ENCODE measurements at regions not wholly inside any gene's neighbourhood (a gene's known extent, or its start where the extent isn't known, plus 50 kb on each side); places are given as distances from the start of the nearest gene placed in this dataset.

DNA sequence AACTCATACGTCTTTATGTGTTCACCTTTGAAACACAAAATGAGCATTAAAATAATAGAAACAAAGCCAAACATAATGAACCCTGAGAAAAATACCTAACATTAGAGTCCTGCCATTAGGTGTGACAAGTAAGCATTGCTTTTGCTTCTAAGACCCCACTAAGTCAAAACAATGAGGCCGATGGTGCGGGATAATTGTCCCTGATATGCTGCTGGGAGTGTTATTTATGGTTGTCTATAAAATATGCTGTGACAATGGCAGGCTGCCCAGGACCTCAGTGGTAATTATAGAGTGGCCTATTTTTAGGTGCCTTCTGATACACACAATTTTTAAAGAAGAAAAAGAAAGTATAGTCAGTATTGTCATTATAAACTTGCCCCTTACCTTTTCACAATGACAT is 1423.1 kb downstream of the AMY1C start:
- Mint-ChIP-seq H3K27me3 (no peaks in the 10 kb centered on the region), H3K4me3 (ENCODE audit: low read depth) (no peak overlapping the region), H3K9me3 (ENCODE audit: low read depth) (no peaks in the 10 kb centered on the region), H3K4me1 (ENCODE audit: low read depth) (no peaks in the 10 kb centered on the region), H3K27ac (no peak overlapping the region), H3K36me3 (ENCODE audit: insufficient read depth) (no peaks in the 10 kb centered on the region)
- TF ChIP-seq, protein P1, sequence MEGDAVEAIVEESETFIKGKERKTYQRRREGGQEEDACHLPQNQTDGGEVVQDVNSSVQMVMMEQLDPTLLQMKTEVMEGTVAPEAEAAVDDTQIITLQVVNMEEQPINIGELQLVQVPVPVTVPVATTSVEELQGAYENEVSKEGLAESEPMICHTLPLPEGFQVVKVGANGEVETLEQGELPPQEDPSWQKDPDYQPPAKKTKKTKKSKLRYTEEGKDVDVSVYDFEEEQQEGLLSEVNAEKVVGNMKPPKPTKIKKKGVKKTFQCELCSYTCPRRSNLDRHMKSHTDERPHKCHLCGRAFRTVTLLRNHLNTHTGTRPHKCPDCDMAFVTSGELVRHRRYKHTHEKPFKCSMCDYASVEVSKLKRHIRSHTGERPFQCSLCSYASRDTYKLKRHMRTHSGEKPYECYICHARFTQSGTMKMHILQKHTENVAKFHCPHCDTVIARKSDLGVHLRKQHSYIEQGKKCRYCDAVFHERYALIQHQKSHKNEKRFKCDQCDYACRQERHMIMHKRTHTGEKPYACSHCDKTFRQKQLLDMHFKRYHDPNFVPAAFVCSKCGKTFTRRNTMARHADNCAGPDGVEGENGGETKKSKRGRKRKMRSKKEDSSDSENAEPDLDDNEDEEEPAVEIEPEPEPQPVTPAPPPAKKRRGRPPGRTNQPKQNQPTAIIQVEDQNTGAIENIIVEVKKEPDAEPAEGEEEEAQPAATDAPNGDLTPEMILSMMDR (IDR thresholded peaks at IDR 0.05; ENCODE audit: unreplicated experiment) = no peak
- no peak for DNase-seq (ENCODE audit: low spot score, unreplicated experiment)

DNA sequence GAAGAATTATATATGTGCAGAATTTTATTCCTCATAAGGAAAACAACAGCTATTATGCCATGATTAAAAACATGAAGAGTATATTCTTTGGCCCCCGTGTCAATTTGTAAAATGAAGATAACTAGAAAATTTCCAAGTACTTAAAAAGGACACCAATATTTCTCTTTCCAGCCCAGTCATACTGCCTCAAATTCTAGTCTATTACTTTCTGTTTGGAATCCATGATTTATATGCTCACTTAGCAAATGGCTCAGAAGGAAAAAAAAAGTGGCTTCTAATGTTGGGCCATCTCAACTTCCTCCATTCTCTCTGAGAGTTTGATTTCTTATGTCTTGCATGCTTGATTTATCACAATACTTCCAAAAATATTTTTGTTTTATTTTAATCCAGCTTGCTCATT is 1431.1 kb downstream of the AMY1C start:
- H3K9me3 Mint-ChIP-seq (ENCODE audit: low read depth) = no peaks in the 10 kb centered on the region
- no peak for DNase-seq (ENCODE audit: low spot score, unreplicated experiment)
- no peaks in the 10 kb centered on the region for H3K27me3 Mint-ChIP-seq
- TF ChIP-seq, protein P1 (IDR thresholded peaks at IDR 0.05; ENCODE audit: unreplicated experiment) = no peak
- no peak overlapping the region for H3K27ac Mint-ChIP-seq
- H3K4me3 Mint-ChIP-seq (ENCODE audit: low read depth) = no peak overlapping the region
- no peaks in the 10 kb centered on the region for H3K4me1 Mint-ChIP-seq (ENCODE audit: low read depth)
- H3K36me3 Mint-ChIP-seq (ENCODE audit: insufficient read depth) = no peaks in the 10 kb centered on the region

DNA sequence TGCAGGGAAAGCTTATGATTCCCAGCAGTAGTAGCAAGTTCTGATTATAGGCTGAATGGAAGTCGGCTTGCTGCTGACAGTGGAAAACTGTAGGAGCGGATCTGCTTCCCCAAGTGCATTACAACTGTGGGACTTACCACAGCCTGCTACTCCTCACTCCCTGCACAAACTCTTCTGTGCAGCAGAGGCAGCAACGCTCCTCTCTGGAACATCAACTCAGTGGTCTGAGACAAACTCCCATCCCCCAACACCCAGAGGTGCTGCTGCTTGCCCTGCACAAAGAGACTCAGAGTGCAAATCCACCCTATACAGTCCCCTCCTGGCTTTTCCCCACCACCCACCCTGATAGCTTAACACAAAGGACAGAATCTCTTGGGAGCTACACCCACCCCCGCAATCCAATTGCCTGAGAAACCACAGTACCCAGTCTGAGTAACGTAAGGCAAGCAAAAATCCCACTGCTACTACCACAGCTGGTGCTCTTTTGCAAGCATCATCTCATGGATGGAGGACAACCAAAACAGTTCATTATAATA is 1455.2 kb downstream of the AMY1C start:
- Mint-ChIP-seq H3K4me1 (ENCODE audit: low read depth) (no peaks in the 10 kb centered on the region), H3K27me3 (no peaks in the 10 kb centered on the region), H3K27ac (no peak overlapping the region), H3K9me3 (ENCODE audit: low read depth) (peaks cover 4% of the 10 kb centered on the region), H3K4me3 (ENCODE audit: low read depth) (no peak overlapping the region), H3K36me3 (ENCODE audit: insufficient read depth) (no peaks in the 10 kb centered on the region)
- no peak for DNase-seq (ENCODE audit: low spot score, unreplicated experiment)
- TF ChIP-seq, protein P1 (IDR thresholded peaks at IDR 0.05; ENCODE audit: unreplicated experiment) = no peak

DNA sequence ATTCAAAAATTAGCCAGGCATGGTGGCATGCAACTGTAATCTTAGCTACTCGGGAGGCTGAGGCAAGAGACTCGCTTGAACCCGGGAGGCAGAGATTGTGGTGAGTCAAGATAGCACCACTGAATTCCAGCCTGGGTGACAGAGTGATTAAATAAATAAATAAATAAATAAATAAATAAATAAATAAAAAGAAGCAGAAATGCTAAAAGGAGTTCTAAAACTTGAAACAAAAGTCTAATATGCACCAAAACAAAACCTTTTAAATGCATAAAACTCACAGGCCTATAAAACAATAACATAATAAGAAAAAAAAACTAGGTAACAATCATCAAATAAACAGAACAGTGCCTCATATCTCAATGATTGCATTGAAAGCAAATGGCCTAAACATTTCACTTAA is 1458.9 kb downstream of the AMY1C start:
- Mint-ChIP-seq H3K27me3 (no peaks in the 10 kb centered on the region), H3K27ac (no peak overlapping the region), H3K4me1 (ENCODE audit: low read depth) (peaks cover 2% of the 10 kb centered on the region), H3K9me3 (ENCODE audit: low read depth) (peaks cover 11% of the 10 kb centered on the region), H3K36me3 (ENCODE audit: insufficient read depth) (no peaks in the 10 kb centered on the region), H3K4me3 (ENCODE audit: low read depth) (no peak overlapping the region)
- DNase-seq (ENCODE audit: low spot score, unreplicated experiment) = no peak
- TF ChIP-seq, protein P1 (IDR thresholded peaks at IDR 0.05; ENCODE audit: unreplicated experiment) = no peak

DNA sequence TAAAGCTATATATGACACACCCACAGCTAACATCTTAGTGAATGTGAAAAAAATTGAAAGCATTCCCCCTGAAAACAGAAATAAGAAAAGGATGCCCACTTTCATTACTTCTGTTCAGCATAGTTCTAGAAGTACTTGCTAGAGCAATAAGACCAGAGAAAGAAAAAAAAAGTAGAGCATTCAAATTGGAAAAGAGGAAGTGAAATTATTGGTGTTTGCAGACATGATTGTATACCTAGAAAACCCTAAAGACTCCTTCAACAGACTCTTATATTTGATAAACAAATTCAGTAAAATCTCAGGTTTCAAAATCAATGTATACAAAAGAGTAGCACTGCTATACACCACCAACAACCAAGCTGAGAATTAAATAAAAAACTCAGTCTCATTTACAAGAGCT is 1461.0 kb downstream of the AMY1C start:
- no peak for DNase-seq (ENCODE audit: low spot score, unreplicated experiment)
- peaks cover 2% of the 10 kb centered on the region for H3K4me1 Mint-ChIP-seq (ENCODE audit: low read depth)
- no peak overlapping the region for H3K27ac Mint-ChIP-seq
- TF ChIP-seq, protein P1 (IDR thresholded peaks at IDR 0.05; ENCODE audit: unreplicated experiment) = no peak
- peaks cover 11% of the 10 kb centered on the region for H3K9me3 Mint-ChIP-seq (ENCODE audit: low read depth)
- no peak overlapping the region for H3K4me3 Mint-ChIP-seq (ENCODE audit: low read depth)
- H3K36me3 Mint-ChIP-seq (ENCODE audit: insufficient read depth) = no peaks in the 10 kb centered on the region
- H3K27me3 Mint-ChIP-seq = no peaks in the 10 kb centered on the region

Data from progenitor cell of endocrine pancreas (in vitro differentiated cells).